Activated CD8-positive, alpha-beta T cell treated with anti-CD3 and anti-CD28 coated beads, Interleukin-2, amount 10 ng/mL, durations not matched to agents 7 days and 5 days (primary cell): ENCODE measurements at regions not wholly inside any gene's neighbourhood (a gene's known extent, or its start where the extent isn't known, plus 50 kb on each side); places are given as distances from the start of the nearest gene placed in this dataset.

Experiments
- ATAC-seq: fragments of 150-1000 bp; cut with Tn5 transposase; one replicate; pipeline ENCODE4 v1.10.0; 2021; ENCODE audit warnings: moderate library complexity
- CTCF ChIA-PET: fragments of 350-600 bp; sonication (Branson Sonifier 250); formaldehyde crosslinking; loops from one replicate; lab custom pipeline; 2021; ENCODE audit warnings: antibody characterized with exemption; lab: Charles Lee
- POLR2A ChIA-PET: fragments of 350-600 bp; sonication (Branson Sonifier 250); formaldehyde crosslinking; loops from one replicate; lab custom pipeline; 2021; ENCODE audit warnings: antibody characterized with exemption; lab: Charles Lee
- DNase-seq: peaks from one replicate; pipeline ENCODE4 v3.0.0-alpha.2; 2020
- H3K27ac Mint-ChIP-seq: one replicate; pipeline ENCODE4 v1.8.0; 2021; ENCODE audit warnings: mild to moderate bottlenecking, mixed read lengths
- H3K27me3 Mint-ChIP-seq: one replicate; pipeline ENCODE4 v1.8.0; 2021; ENCODE audit warnings: low read depth, mixed read lengths
- H3K36me3 Mint-ChIP-seq: one replicate; pipeline ENCODE4 v1.8.0; 2021; ENCODE audit warnings: low read depth, mixed read lengths
- H3K4me1 Mint-ChIP-seq: one replicate; pipeline ENCODE4 v1.8.0; 2021; ENCODE audit warnings: low read depth, mixed read lengths
- H3K4me3 Mint-ChIP-seq: one replicate; pipeline ENCODE4 v1.8.0; 2021; ENCODE audit warnings: mild to moderate bottlenecking, mixed read lengths
- H3K9me3 Mint-ChIP-seq: one replicate; pipeline ENCODE4 v1.8.0; 2022; ENCODE audit warnings: mixed read lengths; ENCODE audit not compliant: insufficient read depth

GRCh38 chr9:86752733-86753132 lies 194.6 kb downstream of the GAS1 start:
- peaks cover 3% of the 10 kb centered on the region for H3K27me3 Mint-ChIP-seq
- H3K4me1 Mint-ChIP-seq, result no peaks in the 10 kb centered on the region
- ChIA-PET POLR2A (no interaction called here), CTCF (no interaction called here)
- no peaks in the 10 kb centered on the region for H3K9me3 Mint-ChIP-seq
- DNase-seq (no peak), ATAC-seq (no peak)
- H3K27ac Mint-ChIP-seq, result no peak overlapping the region
- H3K4me3 Mint-ChIP-seq, result no peak overlapping the region
- H3K36me3 Mint-ChIP-seq, result no peaks in the 10 kb centered on the region

DNA sequence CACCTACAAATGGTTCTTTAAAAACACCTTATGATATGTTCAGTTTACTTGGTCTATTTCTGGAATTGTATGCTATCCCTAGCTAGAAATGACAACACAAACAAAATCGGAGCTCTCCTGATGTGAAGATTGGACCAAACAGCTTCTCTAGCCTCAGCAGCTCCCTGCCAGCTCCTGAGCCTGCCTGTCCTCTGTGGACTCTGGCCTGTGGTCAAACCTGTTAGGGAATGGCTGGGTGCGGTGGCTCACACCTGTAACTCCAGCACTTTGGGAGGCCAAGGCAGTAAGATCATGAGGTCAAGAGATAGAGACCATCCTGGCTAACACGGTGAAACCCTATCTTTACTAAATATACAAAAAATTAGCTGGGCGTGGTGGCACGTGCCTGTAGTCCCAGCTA lies 195.3 kb downstream of the GAS1 start:
- ChIA-PET POLR2A (no interaction called here), CTCF (no interaction called here)
- peaks cover 3% of the 10 kb centered on the region for H3K27me3 Mint-ChIP-seq
- no peak overlapping the region for H3K4me3 Mint-ChIP-seq
- H3K4me1 Mint-ChIP-seq, result no peaks in the 10 kb centered on the region
- no peak overlapping the region for H3K27ac Mint-ChIP-seq
- ATAC-seq, result no peak
- no peaks in the 10 kb centered on the region for H3K9me3 Mint-ChIP-seq
- no peaks in the 10 kb centered on the region for H3K36me3 Mint-ChIP-seq
- no peak for DNase-seq

DNA sequence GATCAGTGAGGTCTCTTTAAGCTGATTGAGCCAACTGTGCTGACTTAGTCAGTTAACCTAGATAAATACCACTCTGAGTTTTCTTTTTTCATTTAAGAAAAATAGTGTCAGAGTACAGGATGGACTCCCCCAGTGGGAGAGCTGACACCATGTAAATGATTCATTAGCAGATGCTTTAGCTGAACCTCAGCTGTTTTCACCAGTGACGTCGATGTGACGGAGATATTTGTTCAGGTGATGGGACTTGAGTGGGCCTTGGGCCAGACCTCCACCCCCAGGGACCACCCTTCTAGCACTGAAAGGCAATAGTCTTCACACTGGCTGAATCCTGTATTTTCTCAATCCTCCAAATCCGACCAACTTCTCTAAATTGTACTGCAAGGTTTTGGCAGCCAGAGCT lies 196.1 kb downstream of the GAS1 start:
- no peaks in the 10 kb centered on the region for H3K36me3 Mint-ChIP-seq
- H3K4me3 Mint-ChIP-seq, result no peak overlapping the region
- ATAC-seq, result no peak
- H3K9me3 Mint-ChIP-seq, result no peaks in the 10 kb centered on the region
- H3K27me3 Mint-ChIP-seq, result peaks cover 3% of the 10 kb centered on the region
- no peak overlapping the region for H3K27ac Mint-ChIP-seq
- H3K4me1 Mint-ChIP-seq, result no peaks in the 10 kb centered on the region
- no peak for DNase-seq
- POLR2A ChIA-PET, result no interaction called here
- CTCF ChIA-PET, result interaction anchor here (0.6 kb wide), 1 partner anchor 160 kb away, joined by 3 read pairs; no protein-coding TSS in a partner anchor

GRCh38 chr9:86749894-86750255 lies 197.4 kb downstream of the GAS1 start:
- H3K36me3 Mint-ChIP-seq, result no peaks in the 10 kb centered on the region

GRCh38 chr9:86749161-86749893 lies 198.0 kb downstream of the GAS1 start:
- no peaks in the 10 kb centered on the region for H3K36me3 Mint-ChIP-seq

More at GRCh38 chr9:86749894-86750255, 197.4 kb downstream of the GAS1 start:
- H3K27me3 Mint-ChIP-seq, result peaks cover 3% of the 10 kb centered on the region
- no peaks in the 10 kb centered on the region for H3K4me1 Mint-ChIP-seq
- no peak overlapping the region for H3K27ac Mint-ChIP-seq
- ATAC-seq (no peak), DNase-seq (no peak)
- ChIA-PET CTCF (no interaction called here), POLR2A (no interaction called here)
- no peaks in the 10 kb centered on the region for H3K9me3 Mint-ChIP-seq
- no peak overlapping the region for H3K4me3 Mint-ChIP-seq

DNA sequence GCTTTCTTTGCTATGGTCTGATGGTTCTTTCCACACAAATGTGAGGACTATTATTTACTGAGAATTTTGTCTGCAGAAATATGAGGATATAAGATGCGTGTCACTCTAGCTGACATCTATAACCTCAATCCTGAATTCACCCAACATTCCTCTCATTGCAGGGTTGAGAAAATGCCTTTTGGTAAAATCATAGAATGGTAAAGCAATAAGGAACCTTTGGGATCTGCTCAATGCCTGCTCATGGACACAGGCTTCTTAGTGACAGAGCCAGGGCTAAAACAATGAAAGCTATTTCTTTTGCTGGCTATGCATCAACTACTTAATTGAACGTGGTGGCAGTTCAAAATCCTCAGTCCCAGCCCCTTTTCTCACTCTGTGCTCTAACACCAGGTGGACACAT lies 199.6 kb downstream of the GAS1 start:
- no peak overlapping the region for H3K27ac Mint-ChIP-seq
- no peak overlapping the region for H3K4me3 Mint-ChIP-seq
- ATAC-seq, result no peak
- no peaks in the 10 kb centered on the region for H3K4me1 Mint-ChIP-seq
- ChIA-PET CTCF (no interaction called here), POLR2A (no interaction called here)
- H3K9me3 Mint-ChIP-seq, result no peaks in the 10 kb centered on the region
- no peak for DNase-seq
- peaks cover 3% of the 10 kb centered on the region for H3K27me3 Mint-ChIP-seq
- no peaks in the 10 kb centered on the region for H3K36me3 Mint-ChIP-seq

More at GRCh38 chr9:86749161-86749893, 198.0 kb downstream of the GAS1 start:
- no peak overlapping the region for H3K27ac Mint-ChIP-seq
- peaks cover 3% of the 10 kb centered on the region for H3K27me3 Mint-ChIP-seq
- no peak for DNase-seq
- no peaks in the 10 kb centered on the region for H3K9me3 Mint-ChIP-seq
- H3K4me1 Mint-ChIP-seq, result no peaks in the 10 kb centered on the region
- H3K4me3 Mint-ChIP-seq, result no peak overlapping the region
- ATAC-seq, result no peak
- POLR2A ChIA-PET, result no interaction called here
- CTCF ChIA-PET, result no interaction called here

GRCh38 chr9:86741311-86742208 lies 205.7 kb downstream of the GAS1 start:
- DNase-seq, result no peak
- Mint-ChIP-seq H3K4me1 (no peaks in the 10 kb centered on the region), H3K36me3 (no peaks in the 10 kb centered on the region), H3K9me3 (no peaks in the 10 kb centered on the region), H3K4me3 (no peak overlapping the region), H3K27ac (no peak overlapping the region), H3K27me3 (no peaks in the 10 kb centered on the region)
- ChIA-PET POLR2A (no interaction called here), CTCF (no interaction called here)
- no peak for ATAC-seq

DNA sequence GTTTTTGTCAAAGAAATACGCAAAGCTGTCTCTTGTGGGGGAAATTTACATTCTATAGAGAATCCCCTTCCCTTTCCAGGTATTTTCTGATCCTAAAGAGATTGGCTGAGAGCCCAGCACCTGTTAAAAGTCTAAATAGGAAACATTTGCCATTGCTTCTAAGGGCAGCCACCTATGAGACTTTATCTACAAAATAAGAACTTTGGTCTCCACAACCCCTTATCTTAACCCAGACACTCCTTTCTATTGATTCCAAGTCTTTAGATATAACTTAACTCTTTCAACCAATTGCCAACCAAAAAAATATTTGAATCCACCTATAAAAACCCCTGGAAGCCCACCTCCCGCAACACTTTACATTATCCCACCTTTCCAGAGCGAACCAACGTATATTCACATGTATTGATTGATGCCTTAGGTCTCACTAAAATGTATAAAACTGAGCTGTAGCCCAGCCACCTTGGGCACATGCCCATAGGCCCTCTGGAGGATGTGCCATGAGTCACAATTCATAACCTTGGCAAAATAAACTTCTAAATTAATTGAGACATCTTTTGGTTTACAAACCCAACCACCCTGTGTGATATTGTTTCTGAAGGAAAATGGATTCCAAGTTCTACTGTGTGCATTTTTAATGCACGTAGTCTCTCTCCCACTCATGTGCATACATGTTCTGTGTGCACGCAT lies 211.4 kb downstream of the GAS1 start:
- ChIA-PET POLR2A (no interaction called here), CTCF (no interaction called here)
- H3K27me3 Mint-ChIP-seq, result no peaks in the 10 kb centered on the region
- H3K4me3 Mint-ChIP-seq, result no peak overlapping the region
- H3K4me1 Mint-ChIP-seq, result no peaks in the 10 kb centered on the region
- ATAC-seq, result no peak
- no peak overlapping the region for H3K27ac Mint-ChIP-seq
- H3K36me3 Mint-ChIP-seq, result no peaks in the 10 kb centered on the region
- H3K9me3 Mint-ChIP-seq, result no peaks in the 10 kb centered on the region
- DNase-seq, result no peak

DNA sequence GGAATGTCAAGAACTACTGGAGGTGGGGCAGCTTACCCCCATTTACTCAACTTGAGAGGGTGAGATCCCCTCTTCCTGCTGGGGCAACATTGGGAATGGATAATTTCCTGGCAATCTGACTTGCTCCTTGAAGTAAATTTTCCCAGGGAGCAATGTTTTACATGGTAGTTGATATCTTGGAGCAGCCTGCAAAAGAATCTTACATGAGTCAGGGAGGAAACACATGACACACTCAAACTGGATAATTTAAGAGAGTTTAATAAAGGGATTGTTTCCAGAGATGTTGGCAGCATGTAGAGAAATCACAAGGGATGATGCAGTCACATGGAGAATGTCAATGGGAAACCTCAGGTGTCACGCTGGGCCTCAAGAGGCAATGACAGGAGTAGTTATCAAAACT lies 212.5 kb downstream of the GAS1 start:
- ChIA-PET POLR2A (no interaction called here), CTCF (no interaction called here)
- Mint-ChIP-seq H3K4me3 (no peak overlapping the region), H3K27me3 (no peaks in the 10 kb centered on the region), H3K4me1 (no peaks in the 10 kb centered on the region), H3K27ac (no peak overlapping the region), H3K36me3 (no peaks in the 10 kb centered on the region), H3K9me3 (no peaks in the 10 kb centered on the region)
- no peak for DNase-seq
- ATAC-seq, result no peak

GRCh38 chr9:86733929-86734328 lies 213.4 kb downstream of the GAS1 start:
- no peak for DNase-seq
- Mint-ChIP-seq H3K27me3 (no peaks in the 10 kb centered on the region), H3K4me1 (no peaks in the 10 kb centered on the region), H3K36me3 (no peaks in the 10 kb centered on the region), H3K4me3 (no peak overlapping the region), H3K27ac (no peak overlapping the region), H3K9me3 (no peaks in the 10 kb centered on the region)
- POLR2A ChIA-PET, result no interaction called here
- ATAC-seq, result no peak
- CTCF ChIA-PET, result no interaction called here

DNA sequence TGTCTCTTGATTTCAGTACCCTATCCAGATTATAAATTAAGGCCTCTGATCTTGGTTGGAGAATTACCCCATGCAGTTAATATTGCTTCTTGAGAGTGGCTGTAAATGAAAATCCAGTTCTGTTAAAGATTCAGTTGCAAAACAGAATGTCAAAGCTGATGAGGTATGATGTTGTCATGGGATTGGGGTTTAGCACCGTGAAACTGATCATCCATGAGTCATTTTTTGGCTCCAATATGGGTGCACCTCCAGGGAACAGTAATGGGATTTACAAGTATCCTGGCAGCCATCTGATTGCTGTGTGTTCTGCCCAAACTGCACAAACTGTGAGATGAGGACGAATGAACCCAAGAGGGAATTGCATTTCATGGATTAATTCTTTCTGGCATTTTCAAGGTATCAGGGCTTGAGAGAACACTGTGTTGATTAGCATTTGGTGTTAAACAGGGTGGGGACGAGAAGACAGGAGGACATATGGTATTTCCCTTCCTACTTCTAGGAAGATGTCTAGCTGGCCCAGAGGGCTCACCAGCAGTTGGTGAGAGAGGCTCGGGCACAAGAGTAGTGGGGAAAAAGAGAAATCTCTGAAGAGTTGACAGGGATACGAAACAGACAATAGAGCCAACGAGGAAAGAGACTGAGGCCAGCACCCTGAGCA lies 214.7 kb downstream of the GAS1 start:
- POLR2A ChIA-PET, result no interaction called here
- Mint-ChIP-seq H3K9me3 (no peaks in the 10 kb centered on the region), H3K4me1 (no peaks in the 10 kb centered on the region), H3K27ac (no peak overlapping the region), H3K4me3 (no peak overlapping the region), H3K36me3 (no peaks in the 10 kb centered on the region), H3K27me3 (no peaks in the 10 kb centered on the region)
- DNase-seq, result no peak
- CTCF ChIA-PET, result no interaction called here
- no peak for ATAC-seq
